GM13976 (cell line): ENCODE measurements at regions not wholly inside any gene's neighbourhood (a gene's known extent, or its start where the extent isn't known, plus 50 kb on each side); places are given as distances from the start of the nearest gene placed in this dataset.
A peak's percentile ranks its signal among the peaks of the same experiment; 100 is the strongest.

ENCODE experiments used
- DNase-seq: peaks from one replicate; pipeline ENCODE4 v3.0.0; 2012; ENCODE audit warnings: low spot score
- in situ Hi-C: fragments of 300-500 bp; cut with MboI; formaldehyde crosslinking; loops from one replicate; pipeline ENCODE4 v1.12.0; 2022; ENCODE audit warnings: low sequenced_read_pairs, mixed read lengths, inconsistent platforms; ENCODE audit not compliant: unreplicated experiment
- TF ChIP-seq, protein P1 (sequence below): IDR thresholded peaks from 2 replicates; pipeline ENCODE4 v1.5.1; 2012; ENCODE audit warnings: borderline replicate concordance, mild to moderate bottlenecking; ENCODE audit not compliant: insufficient read depth; ENCODE audit errors: extremely low read depth, missing control alignments, control extremely low read depth

DNA sequence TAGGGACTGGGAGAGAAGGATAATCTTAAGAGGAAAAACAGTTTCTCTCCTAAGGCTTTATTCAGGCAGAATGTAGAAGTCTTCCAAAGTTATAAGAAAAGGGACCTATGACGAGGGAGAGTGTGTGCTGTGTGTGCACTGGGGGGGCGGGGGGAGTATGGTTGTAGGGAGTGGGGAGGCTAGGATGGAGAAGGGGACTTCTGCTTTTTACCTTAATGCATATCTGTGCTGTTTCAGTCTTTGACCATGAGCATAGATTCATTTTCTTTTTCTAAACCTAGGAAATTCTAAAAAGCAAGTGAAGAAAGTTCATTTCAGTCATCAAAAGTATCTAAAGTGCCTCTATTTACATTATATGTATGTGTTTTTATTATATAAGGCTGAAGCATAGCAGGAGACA lies 52.6 kb upstream of the RASA2 start:
- in situ Hi-C loops, result no loop called here
- TF ChIP-seq, protein P1, sequence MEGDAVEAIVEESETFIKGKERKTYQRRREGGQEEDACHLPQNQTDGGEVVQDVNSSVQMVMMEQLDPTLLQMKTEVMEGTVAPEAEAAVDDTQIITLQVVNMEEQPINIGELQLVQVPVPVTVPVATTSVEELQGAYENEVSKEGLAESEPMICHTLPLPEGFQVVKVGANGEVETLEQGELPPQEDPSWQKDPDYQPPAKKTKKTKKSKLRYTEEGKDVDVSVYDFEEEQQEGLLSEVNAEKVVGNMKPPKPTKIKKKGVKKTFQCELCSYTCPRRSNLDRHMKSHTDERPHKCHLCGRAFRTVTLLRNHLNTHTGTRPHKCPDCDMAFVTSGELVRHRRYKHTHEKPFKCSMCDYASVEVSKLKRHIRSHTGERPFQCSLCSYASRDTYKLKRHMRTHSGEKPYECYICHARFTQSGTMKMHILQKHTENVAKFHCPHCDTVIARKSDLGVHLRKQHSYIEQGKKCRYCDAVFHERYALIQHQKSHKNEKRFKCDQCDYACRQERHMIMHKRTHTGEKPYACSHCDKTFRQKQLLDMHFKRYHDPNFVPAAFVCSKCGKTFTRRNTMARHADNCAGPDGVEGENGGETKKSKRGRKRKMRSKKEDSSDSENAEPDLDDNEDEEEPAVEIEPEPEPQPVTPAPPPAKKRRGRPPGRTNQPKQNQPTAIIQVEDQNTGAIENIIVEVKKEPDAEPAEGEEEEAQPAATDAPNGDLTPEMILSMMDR, result no peak
- peak; percentile 42 for DNase-seq

DNA sequence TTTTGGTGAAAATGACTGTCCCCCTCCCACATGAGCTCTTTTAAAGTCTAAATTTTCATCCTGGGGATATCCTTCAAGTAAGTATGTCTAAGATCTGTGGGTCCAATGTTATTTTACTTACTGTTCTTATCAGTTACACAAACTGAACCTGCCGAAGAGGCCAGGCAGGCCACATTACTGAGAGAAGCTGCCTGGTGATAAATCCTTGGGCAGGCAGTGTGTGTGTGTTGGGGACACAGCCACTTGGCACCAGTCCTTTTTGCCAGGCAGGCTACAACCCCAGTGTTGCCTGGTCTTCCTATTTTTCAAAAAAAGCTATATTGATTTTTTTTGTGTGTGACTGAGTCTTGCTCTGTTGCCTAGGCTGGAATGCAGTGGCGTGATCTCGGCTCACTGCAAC lies 50.6 kb upstream of the RASA2 start:
- TF ChIP-seq, protein P1, result no peak
- in situ Hi-C loops, result no loop called here
- DNase-seq, result no peak
